ENCODE measurements at regions not wholly inside any gene's neighbourhood (a gene's known extent, or its start where the extent isn't known, plus 50 kb on each side); places are given as distances from the start of the nearest gene placed in this dataset.
"Not testable (repeated sequence)": the region's sequence is repeated elsewhere in the genome, so short reads cannot be mapped to it uniquely, and the experiment has no call there.

GRCh38 chr1:83473986-83474385 is 524.9 kb downstream of the TTLL7 start:
- H3K23ac ChIP-seq (ENCODE audit: low read depth, low read length, poor library complexity); H3K79me1 ChIP-seq (ENCODE audit: low read depth, low read length); H3K18ac ChIP-seq (ENCODE audit: low read length); H2BK15ac ChIP-seq (ENCODE audit: low read length); H3K27me3 ChIP-seq (ENCODE audit: control insufficient read depth in 3 of 3, insufficient read depth in 3 of 3, low read depth in 1 of 3, low read length in 3 of 3); H4K8ac ChIP-seq (ENCODE audit: low read depth, low read length); H3K4ac ChIP-seq (ENCODE audit: low read length); H3K4me2 ChIP-seq (ENCODE audit: insufficient read depth, low read length, poor library complexity, severe bottlenecking); H2BK12ac ChIP-seq (ENCODE audit: low read length); H3K27ac ChIP-seq (replicated peaks; ENCODE audit: low read length); DNase-seq (ENCODE audit: low spot score); H4K91ac ChIP-seq (ENCODE audit: low read depth, low read length, poor library complexity); H2BK120ac ChIP-seq (ENCODE audit: low read depth, low read length); H2AFZ ChIP-seq (ENCODE audit: low read length); H3K36me3 ChIP-seq (replicated peaks in 1 of 2; ENCODE audit: control insufficient read depth in 2 of 2, insufficient read depth in 2 of 2, low read length in 2 of 2); H3K4me1 ChIP-seq (ENCODE audit: control insufficient read depth in 2 of 2, insufficient read depth in 1 of 2, low read depth in 1 of 2, low read length in 2 of 2); H3K9ac ChIP-seq (ENCODE audit: low read depth, low read length, poor library complexity); H2AK5ac ChIP-seq (ENCODE audit: low read depth, low read length); H3K14ac ChIP-seq (ENCODE audit: low read length); H3K4me3 ChIP-seq (ENCODE audit: low read length in 2 of 2); H2BK5ac ChIP-seq (ENCODE audit: low read length); H3K9me3 ChIP-seq (replicated peaks in 1 of 2; ENCODE audit: control insufficient read depth in 2 of 2, insufficient read depth in 1 of 2, low read depth in 1 of 2, low read length in 2 of 2): not testable (repeated sequence)
- no CpG with 5 or more reads among the region's 3 CpGs for WGBS, 2 donors (ENCODE audit: extremely low coverage in 2 of 2, insufficient read length in 2 of 2, insufficient replicate concordance in 1 of 2)

GRCh38 chr1:83472066-83472465 is 526.9 kb downstream of the TTLL7 start:
- H3K4me2 ChIP-seq (ENCODE audit: insufficient read depth, low read length, poor library complexity, severe bottlenecking); H3K9ac ChIP-seq (ENCODE audit: low read depth, low read length, poor library complexity); H2AK5ac ChIP-seq (ENCODE audit: low read depth, low read length); H3K27me3 ChIP-seq (ENCODE audit: control insufficient read depth in 3 of 3, insufficient read depth in 3 of 3, low read depth in 1 of 3, low read length in 3 of 3); H4K91ac ChIP-seq (ENCODE audit: low read depth, low read length, poor library complexity); H3K14ac ChIP-seq (ENCODE audit: low read length); H3K79me1 ChIP-seq (ENCODE audit: low read depth, low read length); H3K4me1 ChIP-seq (ENCODE audit: control insufficient read depth in 2 of 2, insufficient read depth in 1 of 2, low read depth in 1 of 2, low read length in 2 of 2); H2BK5ac ChIP-seq (ENCODE audit: low read length); H2BK12ac ChIP-seq (ENCODE audit: low read length); H3K23ac ChIP-seq (ENCODE audit: low read depth, low read length, poor library complexity); DNase-seq (ENCODE audit: low spot score); H2BK120ac ChIP-seq (ENCODE audit: low read depth, low read length); H3K27ac ChIP-seq (replicated peaks; ENCODE audit: low read length); H4K8ac ChIP-seq (ENCODE audit: low read depth, low read length); H3K36me3 ChIP-seq (replicated peaks in 1 of 2; ENCODE audit: control insufficient read depth in 2 of 2, insufficient read depth in 2 of 2, low read length in 2 of 2); H2BK15ac ChIP-seq (ENCODE audit: low read length); H3K4ac ChIP-seq (ENCODE audit: low read length); H2AFZ ChIP-seq (ENCODE audit: low read length); H3K4me3 ChIP-seq (ENCODE audit: low read length in 2 of 2); H3K18ac ChIP-seq (ENCODE audit: low read length); H3K9me3 ChIP-seq (replicated peaks in 1 of 2; ENCODE audit: control insufficient read depth in 2 of 2, insufficient read depth in 1 of 2, low read depth in 1 of 2, low read length in 2 of 2): not testable (repeated sequence)
- WGBS, 2 donors (ENCODE audit: extremely low coverage in 2 of 2, insufficient read length in 2 of 2, insufficient replicate concordance in 1 of 2) = no CpG with 5 or more reads among the region's 3 CpGs

DNA sequence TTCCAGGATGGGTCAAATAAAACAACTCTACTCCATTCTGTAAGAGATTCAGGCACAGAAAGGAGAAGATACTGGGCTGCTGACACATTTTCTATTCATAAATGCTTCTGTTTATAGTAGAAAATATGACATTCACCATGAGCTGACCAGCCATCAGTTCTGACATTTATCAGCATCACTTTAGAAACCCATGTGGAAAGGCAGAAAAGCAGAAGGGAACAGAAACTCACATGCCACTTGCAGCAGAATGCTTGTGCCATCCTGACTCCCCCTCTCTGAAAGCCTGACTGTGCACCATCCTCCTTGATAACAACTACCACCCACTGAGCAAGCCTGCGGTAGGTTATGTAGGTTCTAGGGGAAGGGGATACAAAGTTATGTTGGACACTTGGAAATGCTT is 527.7 kb downstream of the TTLL7 start:
- not testable (repeated sequence) for H3K18ac ChIP-seq (ENCODE audit: low read length); H3K9me3 ChIP-seq (replicated peaks in 1 of 2; ENCODE audit: control insufficient read depth in 2 of 2, insufficient read depth in 1 of 2, low read depth in 1 of 2, low read length in 2 of 2); DNase-seq (ENCODE audit: low spot score); H2BK12ac ChIP-seq (ENCODE audit: low read length); H3K36me3 ChIP-seq (replicated peaks in 1 of 2; ENCODE audit: control insufficient read depth in 2 of 2, insufficient read depth in 2 of 2, low read length in 2 of 2); H4K8ac ChIP-seq (ENCODE audit: low read depth, low read length); H3K27ac ChIP-seq (replicated peaks; ENCODE audit: low read length); H3K4me1 ChIP-seq (ENCODE audit: control insufficient read depth in 2 of 2, insufficient read depth in 1 of 2, low read depth in 1 of 2, low read length in 2 of 2); H2BK120ac ChIP-seq (ENCODE audit: low read depth, low read length); H2AFZ ChIP-seq (ENCODE audit: low read length); H3K4me2 ChIP-seq (ENCODE audit: insufficient read depth, low read length, poor library complexity, severe bottlenecking); H2BK15ac ChIP-seq (ENCODE audit: low read length); H2BK5ac ChIP-seq (ENCODE audit: low read length); H2AK5ac ChIP-seq (ENCODE audit: low read depth, low read length); H4K91ac ChIP-seq (ENCODE audit: low read depth, low read length, poor library complexity); H3K9ac ChIP-seq (ENCODE audit: low read depth, low read length, poor library complexity); H3K14ac ChIP-seq (ENCODE audit: low read length); H3K4ac ChIP-seq (ENCODE audit: low read length); H3K4me3 ChIP-seq (ENCODE audit: low read length in 2 of 2); H3K27me3 ChIP-seq (ENCODE audit: control insufficient read depth in 3 of 3, insufficient read depth in 3 of 3, low read depth in 1 of 3, low read length in 3 of 3); H3K79me1 ChIP-seq (ENCODE audit: low read depth, low read length); H3K23ac ChIP-seq (ENCODE audit: low read depth, low read length, poor library complexity)
- no CpG with 5 or more reads among the region's 1 CpG for WGBS, 2 donors (ENCODE audit: extremely low coverage in 2 of 2, insufficient read length in 2 of 2, insufficient replicate concordance in 1 of 2)

DNA sequence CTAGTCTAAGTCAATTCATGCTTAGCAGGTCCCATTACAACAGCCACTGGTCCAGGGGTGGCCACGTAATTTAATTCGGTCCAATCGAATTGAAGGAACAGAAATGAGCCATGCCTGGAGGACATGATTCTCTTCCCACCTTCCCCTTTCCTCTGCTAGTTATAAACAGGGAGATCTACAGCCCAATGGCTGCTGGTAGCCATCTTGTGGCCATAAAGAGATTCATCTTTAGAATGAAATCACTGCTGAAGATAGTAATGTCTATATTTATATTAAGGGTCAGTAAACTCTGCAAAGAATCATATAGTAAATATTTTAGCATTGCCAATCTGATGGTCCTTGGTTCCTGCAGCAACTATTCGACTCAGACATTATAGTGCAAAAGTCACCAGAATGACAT is 530.6 kb downstream of the TTLL7 start:
- not testable (repeated sequence) for DNase-seq (ENCODE audit: low spot score); H2BK120ac ChIP-seq (ENCODE audit: low read depth, low read length); H3K27ac ChIP-seq (replicated peaks; ENCODE audit: low read length); H3K36me3 ChIP-seq (replicated peaks in 1 of 2; ENCODE audit: control insufficient read depth in 2 of 2, insufficient read depth in 2 of 2, low read length in 2 of 2); H3K14ac ChIP-seq (ENCODE audit: low read length); H4K91ac ChIP-seq (ENCODE audit: low read depth, low read length, poor library complexity); H3K18ac ChIP-seq (ENCODE audit: low read length); H2BK5ac ChIP-seq (ENCODE audit: low read length); H3K27me3 ChIP-seq (ENCODE audit: control insufficient read depth in 3 of 3, insufficient read depth in 3 of 3, low read depth in 1 of 3, low read length in 3 of 3); H3K9ac ChIP-seq (ENCODE audit: low read depth, low read length, poor library complexity); H3K4me1 ChIP-seq (ENCODE audit: control insufficient read depth in 2 of 2, insufficient read depth in 1 of 2, low read depth in 1 of 2, low read length in 2 of 2); H3K9me3 ChIP-seq (replicated peaks in 1 of 2; ENCODE audit: control insufficient read depth in 2 of 2, insufficient read depth in 1 of 2, low read depth in 1 of 2, low read length in 2 of 2); H3K4me3 ChIP-seq (ENCODE audit: low read length in 2 of 2); H2AK5ac ChIP-seq (ENCODE audit: low read depth, low read length); H3K79me1 ChIP-seq (ENCODE audit: low read depth, low read length); H2AFZ ChIP-seq (ENCODE audit: low read length); H2BK15ac ChIP-seq (ENCODE audit: low read length); H3K4me2 ChIP-seq (ENCODE audit: insufficient read depth, low read length, poor library complexity, severe bottlenecking); H2BK12ac ChIP-seq (ENCODE audit: low read length); H3K4ac ChIP-seq (ENCODE audit: low read length); H4K8ac ChIP-seq (ENCODE audit: low read depth, low read length); H3K23ac ChIP-seq (ENCODE audit: low read depth, low read length, poor library complexity)
- WGBS, 2 donors (ENCODE audit: extremely low coverage in 2 of 2, insufficient read length in 2 of 2, insufficient replicate concordance in 1 of 2) = no CpG with 5 or more reads among the region's 4 CpGs
